Coronary artery (tissue), 2 donors: ENCODE measurements at regions not wholly inside any gene's neighbourhood (a gene's known extent, or its start where the extent isn't known, plus 50 kb on each side); places are given as distances from the start of the nearest gene placed in this dataset.

Experiments used
- DNase-seq: peaks from one replicate; pipeline ENCODE4 v3.0.0-alpha.2; 2017; ENCODE audit warnings: low spot score
- H3K27ac ChIP-seq, 2 donors: fragments of 200-600 bp; sonication (generic); one replicate each; pipeline ENCODE4 v1.5.1; 2016 to 2019
- H3K4me3 ChIP-seq: fragments of 200-600 bp; sonication (generic); 2 replicates; pipeline ENCODE4 v1.5.1; 2016; ENCODE audit warnings: mild to moderate bottlenecking, moderate library complexity
- CTCF ChIP-seq: fragments of 200-600 bp; sonication (generic); IDR thresholded peaks from one replicate; pipeline ENCODE4 v1.5.1; 2019; ENCODE audit warnings: antibody characterized with exemption

- TF ChIP-seq CTCF, result no peak
- Histone ChIP-seq H3K27ac (no peak overlapping the region), H3K4me3 (no peak overlapping the region)
- no peak for DNase-seq
Measured at GRCh38 chr16:49920397-49920796, 64.5 kb upstream of the ZNF423 start.

GRCh38 chr16:49921106-49921505, 65.2 kb upstream of the ZNF423 start:
- H3K4me3 ChIP-seq, result no peak overlapping the region
- no peak for TF ChIP-seq CTCF
- H3K27ac ChIP-seq, result no peak overlapping the region
- DNase-seq, result no peak

GRCh38 chr16:49921791-49922456, 66.0 kb upstream of the ZNF423 start:
- DNase-seq, result peak; percentile 77
- TF ChIP-seq CTCF, result no peak

GRCh38 chr16:49923411-49923810, 67.5 kb upstream of the ZNF423 start:
- Histone ChIP-seq H3K27ac (no peak overlapping the region), H3K4me3 (no peak overlapping the region)
- no peak for DNase-seq
- no peak for TF ChIP-seq CTCF

More at GRCh38 chr16:49921791-49922456, 66.0 kb upstream of the ZNF423 start:
- no peak overlapping the region for H3K27ac ChIP-seq
- H3K4me3 ChIP-seq, result no peak overlapping the region

GRCh38 chr16:49924078-49924477, 68.2 kb upstream of the ZNF423 start:
- no peak for DNase-seq
- TF ChIP-seq CTCF, result no peak
- Histone ChIP-seq H3K4me3 (no peak overlapping the region), H3K27ac (no peak overlapping the region)

- TF ChIP-seq CTCF, result no peak
- no peak for DNase-seq
- no peak overlapping the region for H3K27ac ChIP-seq
- H3K4me3 ChIP-seq, result no peak overlapping the region
Measured at GRCh38 chr16:49926941-49927340, 71.0 kb upstream of the ZNF423 start.

- Histone ChIP-seq H3K4me3 (no peak overlapping the region), H3K27ac (no peak overlapping the region)
- DNase-seq, result no peak
- TF ChIP-seq CTCF, result no peak
Measured at GRCh38 chr16:49928176-49929041, 72.5 kb upstream of the ZNF423 start.
